ENCODE measurements at regions not wholly inside any gene's neighbourhood (a gene's known extent, or its start where the extent isn't known, plus 50 kb on each side); places are given as distances from the start of the nearest gene placed in this dataset.

DNA sequence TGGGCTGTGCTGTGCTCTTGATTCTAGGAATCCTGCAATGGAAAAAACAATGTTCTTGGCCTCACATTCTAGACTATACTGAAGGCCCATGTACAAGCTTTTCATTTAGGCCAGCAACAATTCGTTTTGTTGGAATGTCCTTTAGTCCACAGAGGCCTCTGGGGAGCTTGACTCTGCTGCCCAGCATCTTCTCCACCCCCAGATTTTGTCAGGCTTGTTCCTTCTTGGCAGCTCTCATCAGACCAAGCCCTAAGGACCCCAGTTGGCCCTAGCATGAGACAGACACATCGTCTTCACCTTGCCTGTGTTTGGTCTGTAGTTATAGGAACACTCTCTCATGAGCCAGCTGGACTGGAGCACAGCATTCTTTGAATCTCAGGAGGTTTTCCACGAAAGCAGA lies 300.1 kb downstream of the VRK1 start:
- TF ChIP-seq, protein P1, sequence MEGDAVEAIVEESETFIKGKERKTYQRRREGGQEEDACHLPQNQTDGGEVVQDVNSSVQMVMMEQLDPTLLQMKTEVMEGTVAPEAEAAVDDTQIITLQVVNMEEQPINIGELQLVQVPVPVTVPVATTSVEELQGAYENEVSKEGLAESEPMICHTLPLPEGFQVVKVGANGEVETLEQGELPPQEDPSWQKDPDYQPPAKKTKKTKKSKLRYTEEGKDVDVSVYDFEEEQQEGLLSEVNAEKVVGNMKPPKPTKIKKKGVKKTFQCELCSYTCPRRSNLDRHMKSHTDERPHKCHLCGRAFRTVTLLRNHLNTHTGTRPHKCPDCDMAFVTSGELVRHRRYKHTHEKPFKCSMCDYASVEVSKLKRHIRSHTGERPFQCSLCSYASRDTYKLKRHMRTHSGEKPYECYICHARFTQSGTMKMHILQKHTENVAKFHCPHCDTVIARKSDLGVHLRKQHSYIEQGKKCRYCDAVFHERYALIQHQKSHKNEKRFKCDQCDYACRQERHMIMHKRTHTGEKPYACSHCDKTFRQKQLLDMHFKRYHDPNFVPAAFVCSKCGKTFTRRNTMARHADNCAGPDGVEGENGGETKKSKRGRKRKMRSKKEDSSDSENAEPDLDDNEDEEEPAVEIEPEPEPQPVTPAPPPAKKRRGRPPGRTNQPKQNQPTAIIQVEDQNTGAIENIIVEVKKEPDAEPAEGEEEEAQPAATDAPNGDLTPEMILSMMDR (IDR thresholded peaks at IDR 0.05; ENCODE audit: insufficient read depth, low read depth, low read length) = no peak
- TF ChIP-seq EZH2 (IDR thresholded peaks at IDR 0.05; ENCODE audit: insufficient read depth, low read length) = no peak

All from astrocyte (in vitro differentiated cells and primary cell).